OCI-LY3 (cell line): ENCODE measurements at regions not wholly inside any gene's neighbourhood (a gene's known extent, or its start where the extent isn't known, plus 50 kb on each side); places are given as distances from the start of the nearest gene placed in this dataset.

Experiments used
- CTCF ChIP-seq: fragments of 200-600, 300-600 bp; sonication (generic); IDR thresholded peaks from 2 replicates; pipeline ENCODE4 v1.5.1; 2014; ENCODE audit warnings: antibody characterized with exemption, low read length, low read depth
- EZH2phosphoT487 ChIP-seq: fragments of 200-600 bp; shearing (Covaris generic); IDR thresholded peaks from 2 replicates; pipeline ENCODE4 v1.6.1; 2018; ENCODE audit warnings: antibody characterized with exemption, mixed run types, low read depth

- TF ChIP-seq CTCF = no peak
- no peak for TF ChIP-seq EZH2phosphoT487
These were observed 149.8 kb downstream of the PTPN20 start for GRCh38 chr10:47060993-47061500.
